ENCODE measurements at regions not wholly inside any gene's neighbourhood (a gene's known extent, or its start where the extent isn't known, plus 50 kb on each side); places are given as distances from the start of the nearest gene placed in this dataset.

DNA sequence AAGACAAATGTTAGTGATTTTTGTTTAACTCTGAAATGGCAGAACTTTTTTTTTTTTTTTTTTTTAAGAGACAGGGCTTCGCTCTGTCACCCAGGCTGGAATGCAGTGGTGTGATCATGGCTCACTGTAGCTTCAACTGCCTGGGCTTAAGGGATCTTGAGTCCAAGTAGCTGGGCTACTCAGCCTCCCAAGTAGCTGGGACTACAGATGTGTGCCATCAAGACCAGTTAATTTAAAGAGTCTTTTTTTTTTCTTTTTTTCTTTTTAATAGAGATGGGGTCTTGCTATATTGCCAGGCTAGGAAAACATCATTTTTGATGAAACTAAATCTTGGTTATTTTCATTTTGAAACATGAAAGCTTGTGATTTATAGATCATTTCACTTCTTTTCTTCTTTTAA, 91.6 kb upstream of the PTCH1 start:
- 100% methylated on average over 1 of the region's 1 CpG for WGBS (ENCODE audit: low lambda C conversion rate, missing lambda C conversion rate)

DNA sequence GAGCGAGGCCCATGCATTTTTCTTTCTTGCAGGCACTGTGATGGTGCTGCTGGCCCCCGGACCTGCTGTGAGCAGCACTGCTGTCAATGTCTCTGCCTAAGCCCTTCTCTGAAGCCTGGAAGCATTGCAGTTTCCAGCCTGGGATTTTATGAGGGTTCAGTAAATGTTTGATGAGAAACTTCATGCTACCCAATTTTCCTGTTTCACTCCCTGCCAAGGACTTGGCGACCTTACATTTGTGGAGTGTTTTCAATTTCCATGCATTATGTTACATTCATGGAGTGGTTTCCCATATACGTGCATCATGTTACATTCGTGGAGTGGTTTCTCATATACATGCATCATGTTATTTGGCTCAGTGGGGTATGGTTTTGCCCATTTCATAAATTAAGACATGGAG, 90.7 kb upstream of the PTCH1 start:
- H3K27me3 ChIP-seq: no peaks in the 10 kb centered on the region
- H3K4me1 ChIP-seq (ENCODE audit: insufficient read depth): peaks cover 13% of the 10 kb centered on the region
- H4K20me1 ChIP-seq (ENCODE audit: insufficient read depth, poor library complexity, severe bottlenecking): no peaks in the 10 kb centered on the region
- no peaks in the 10 kb centered on the region for H3K79me2 ChIP-seq
- no peak overlapping the region for H3K4me3 ChIP-seq
- no peak for TF ChIP-seq EZH2phosphoT487 (IDR thresholded peaks at IDR 0.05; ENCODE audit: low read depth, severe bottlenecking, unreplicated experiment)
- TF ChIP-seq EZH2 (IDR thresholded peaks at IDR 0.05; ENCODE audit: borderline replicate concordance): no peak
- TF ChIP-seq CTCF (IDR thresholded peaks at IDR 0.05; ENCODE audit: poor library complexity): no peak
- H3K9me3 ChIP-seq (ENCODE audit: low read depth): no peaks in the 10 kb centered on the region
- peak overlapping the region; percentile 80 for H3K27ac ChIP-seq
- H3K36me3 ChIP-seq (replicated peaks; ENCODE audit: insufficient read depth, low read depth): no peaks in the 10 kb centered on the region
- H2AFZ ChIP-seq: no peak overlapping the region
- no peak overlapping the region for H3K4me2 ChIP-seq
- WGBS (ENCODE audit: low lambda C conversion rate, missing lambda C conversion rate): 62% methylated on average over 5 of the region's 5 CpGs
- H3K9me2 ChIP-seq (replicated peaks; ENCODE audit: insufficient read depth): no peaks in the 10 kb centered on the region
- no peak for DNase-seq (ENCODE audit: low spot score)

More for the DNA sequence above, 91.6 kb upstream of the PTCH1 start:
- Histone ChIP-seq H3K79me2 (no peaks in the 10 kb centered on the region), H3K36me3 (replicated peaks; ENCODE audit: insufficient read depth, low read depth) (no peaks in the 10 kb centered on the region), H3K9me3 (ENCODE audit: low read depth) (no peaks in the 10 kb centered on the region), H3K4me2 (no peak overlapping the region), H3K9me2 (replicated peaks; ENCODE audit: insufficient read depth) (no peaks in the 10 kb centered on the region), H3K27me3 (no peaks in the 10 kb centered on the region), H3K4me1 (ENCODE audit: insufficient read depth) (peaks cover 13% of the 10 kb centered on the region), H4K20me1 (ENCODE audit: insufficient read depth, poor library complexity, severe bottlenecking) (no peaks in the 10 kb centered on the region), H3K27ac (no peak overlapping the region), H2AFZ (no peak overlapping the region), H3K4me3 (no peak overlapping the region)
- TF ChIP-seq EZH2phosphoT487 (IDR thresholded peaks at IDR 0.05; ENCODE audit: low read depth, severe bottlenecking, unreplicated experiment) (no peak), CTCF (IDR thresholded peaks at IDR 0.05; ENCODE audit: poor library complexity) (no peak), EZH2 (IDR thresholded peaks at IDR 0.05; ENCODE audit: borderline replicate concordance) (no peak)
- no peak for DNase-seq (ENCODE audit: low spot score)

DNA sequence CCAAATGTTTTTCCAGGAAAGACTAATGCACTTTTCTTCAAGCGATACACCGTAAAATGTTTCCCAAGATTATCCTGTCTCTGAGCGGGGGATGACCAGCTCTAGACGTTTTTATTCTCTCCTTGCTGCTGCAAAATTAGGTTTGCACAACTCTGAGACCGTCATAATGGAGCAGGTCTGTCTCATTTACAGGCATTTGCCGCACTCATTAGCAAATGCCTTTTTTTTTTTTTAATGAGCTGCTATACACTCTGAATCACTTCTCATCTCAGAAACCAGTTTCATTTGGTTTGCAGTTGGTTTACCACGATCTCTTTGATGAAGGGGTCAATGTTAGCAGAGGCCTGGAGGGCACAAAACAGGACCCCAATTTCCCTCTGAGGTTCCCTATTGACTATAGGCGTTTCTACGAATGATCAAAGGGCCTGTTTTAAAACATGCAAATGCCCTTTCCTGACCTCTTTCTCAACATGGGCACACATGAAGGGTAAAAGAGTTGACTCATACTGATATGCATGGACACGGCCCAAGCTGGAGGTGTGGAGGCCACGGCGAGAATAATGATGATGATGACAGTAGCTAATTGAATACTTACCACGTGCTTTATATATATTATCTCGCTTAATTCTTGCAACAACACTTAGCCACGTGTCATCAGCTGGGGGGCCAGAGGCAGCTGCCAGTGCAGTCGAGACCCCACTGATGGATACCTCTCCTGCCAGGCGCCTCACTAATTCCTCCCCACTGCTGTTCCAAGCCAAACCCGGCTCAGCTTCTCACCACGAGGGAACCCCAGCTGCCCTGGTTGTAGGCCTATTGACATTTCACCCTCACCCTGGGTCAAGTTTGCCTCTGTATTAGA, 89.9 kb upstream of the PTCH1 start:
- H3K27ac ChIP-seq: peak overlapping the region; percentile 80
- H3K4me1 ChIP-seq (ENCODE audit: insufficient read depth): peaks cover 13% of the 10 kb centered on the region
- DNase-seq (ENCODE audit: low spot score): no peak
- H2AFZ ChIP-seq: no peak overlapping the region
- no peaks in the 10 kb centered on the region for H3K79me2 ChIP-seq
- H3K4me2 ChIP-seq: peak overlapping the region; percentile 44
- no peaks in the 10 kb centered on the region for H3K36me3 ChIP-seq (replicated peaks; ENCODE audit: insufficient read depth, low read depth)
- H3K4me3 ChIP-seq: no peak overlapping the region
- H4K20me1 ChIP-seq (ENCODE audit: insufficient read depth, poor library complexity, severe bottlenecking): no peaks in the 10 kb centered on the region
- no peaks in the 10 kb centered on the region for H3K9me3 ChIP-seq (ENCODE audit: low read depth)
- 61% methylated on average over 19 of the region's 19 CpGs for WGBS (ENCODE audit: low lambda C conversion rate, missing lambda C conversion rate)
- no peaks in the 10 kb centered on the region for H3K9me2 ChIP-seq (replicated peaks; ENCODE audit: insufficient read depth)
- H3K27me3 ChIP-seq: no peaks in the 10 kb centered on the region
- TF ChIP-seq EZH2phosphoT487 (IDR thresholded peaks at IDR 0.05; ENCODE audit: low read depth, severe bottlenecking, unreplicated experiment): no peak
- no peak for TF ChIP-seq CTCF (IDR thresholded peaks at IDR 0.05; ENCODE audit: poor library complexity)
- no peak for TF ChIP-seq EZH2 (IDR thresholded peaks at IDR 0.05; ENCODE audit: borderline replicate concordance)
